ENCODE measurements at regions not wholly inside any gene's neighbourhood (a gene's known extent, or its start where the extent isn't known, plus 50 kb on each side); places are given as distances from the start of the nearest gene placed in this dataset.

DNA sequence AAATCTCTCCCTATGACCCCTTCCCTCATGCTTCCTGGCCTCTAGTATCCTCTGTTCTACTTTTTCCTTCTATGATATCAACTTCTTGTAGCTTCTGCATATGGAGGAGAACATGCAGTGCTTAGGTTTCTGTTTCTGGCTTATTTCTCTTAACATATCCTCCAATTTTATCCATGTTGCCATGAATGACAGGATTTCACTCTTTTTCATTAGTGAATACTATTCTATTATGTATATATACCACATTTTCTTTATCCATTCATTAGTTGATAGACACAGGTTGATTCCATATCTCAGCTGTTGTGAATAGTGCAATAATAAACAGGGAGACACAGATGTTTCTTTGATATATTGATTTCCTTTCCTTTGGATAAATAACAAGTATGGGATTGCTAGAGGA is 123.3 kb upstream of the SESN3 start:
- H3K4me3 ChIP-seq, result no peak overlapping the region
- no peak overlapping the region for H3K9ac ChIP-seq (ENCODE audit: insufficient read length)
- no peaks in the 10 kb centered on the region for H3K36me3 ChIP-seq (ENCODE audit: insufficient read depth, low read length)
- H3K9me3 ChIP-seq (ENCODE audit: low read depth, low read length), result no peaks in the 10 kb centered on the region
- H3K27ac ChIP-seq, result no peak overlapping the region
- TF ChIP-seq POLR2AphosphoS5 (IDR thresholded peaks at IDR 0.05; ENCODE audit: borderline replicate concordance, low read depth, low read length), result no peak
- no peak for TF ChIP-seq FOXP2 (optimal IDR thresholded peaks at IDR 0.05; ENCODE audit: control extremely low read depth, extremely low read length, insufficient read depth)
- TF ChIP-seq EZH2 (IDR thresholded peaks at IDR 0.05), result no peak
- DNase-seq (ENCODE audit: low read depth, low spot score), result no peak

DNA sequence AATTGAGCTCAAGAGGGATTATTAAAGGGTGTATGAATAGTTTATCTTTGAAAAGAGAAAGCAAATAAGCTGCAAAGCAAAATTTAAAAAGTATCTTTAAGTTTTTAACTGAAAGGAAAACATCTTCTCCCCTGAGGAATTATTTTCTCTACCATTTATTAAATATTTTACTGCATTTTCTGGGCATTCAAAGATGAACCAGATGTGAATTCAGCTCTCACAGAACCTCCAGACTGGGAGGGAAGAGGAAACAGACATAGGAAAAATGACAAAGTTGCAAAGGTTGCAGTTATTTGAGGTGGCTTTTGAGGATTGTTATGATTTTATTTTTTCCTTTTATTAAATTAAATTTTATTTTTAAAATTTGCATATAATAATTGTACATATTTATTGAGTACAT is 122.7 kb upstream of the SESN3 start:
- DNase-seq (ENCODE audit: low read depth, low spot score), result no peak
- no peaks in the 10 kb centered on the region for H3K9me3 ChIP-seq (ENCODE audit: low read depth, low read length)
- TF ChIP-seq EZH2 (IDR thresholded peaks at IDR 0.05) (no peak), POLR2AphosphoS5 (IDR thresholded peaks at IDR 0.05; ENCODE audit: borderline replicate concordance, low read depth, low read length) (no peak), FOXP2 (optimal IDR thresholded peaks at IDR 0.05; ENCODE audit: control extremely low read depth, extremely low read length, insufficient read depth) (no peak)
- no peak overlapping the region for H3K27ac ChIP-seq
- H3K4me3 ChIP-seq, result no peak overlapping the region
- H3K9ac ChIP-seq (ENCODE audit: insufficient read length), result no peak overlapping the region
- H3K36me3 ChIP-seq (ENCODE audit: insufficient read depth, low read length), result no peaks in the 10 kb centered on the region

DNA sequence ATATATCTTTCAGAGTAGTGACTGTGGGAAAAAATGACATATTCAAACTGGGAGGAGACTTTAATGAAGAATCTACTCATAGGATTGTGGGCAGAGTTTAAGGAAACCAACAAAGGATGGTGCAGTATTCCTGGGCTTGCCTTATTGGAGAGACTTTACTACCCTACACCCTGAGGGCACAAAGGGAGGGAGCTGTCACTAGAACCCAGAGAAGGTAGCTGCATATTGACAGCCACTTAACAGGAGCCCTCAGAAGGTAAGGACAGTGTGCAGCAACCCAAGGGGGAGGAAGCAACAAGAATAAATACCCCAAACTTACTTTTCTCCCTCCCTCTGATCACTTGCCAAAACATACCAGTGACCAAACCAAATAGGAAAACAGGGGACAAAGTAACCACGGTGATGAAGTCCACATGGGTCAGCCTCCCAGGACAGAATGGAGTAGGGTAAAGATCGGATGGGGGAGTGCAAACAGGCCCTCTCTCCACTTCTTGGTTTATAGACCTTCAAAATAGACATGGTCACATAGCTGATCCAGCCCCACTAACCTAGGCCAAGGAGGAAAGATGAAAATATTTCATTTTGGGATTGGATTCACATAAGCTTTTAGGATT is 121.8 kb upstream of the SESN3 start:
- no peak for DNase-seq (ENCODE audit: low read depth, low spot score)
- Histone ChIP-seq H3K4me3 (no peak overlapping the region), H3K27ac (no peak overlapping the region), H3K9me3 (ENCODE audit: low read depth, low read length) (no peaks in the 10 kb centered on the region), H3K36me3 (ENCODE audit: insufficient read depth, low read length) (no peaks in the 10 kb centered on the region), H3K9ac (ENCODE audit: insufficient read length) (no peak overlapping the region)
- TF ChIP-seq POLR2AphosphoS5 (IDR thresholded peaks at IDR 0.05; ENCODE audit: borderline replicate concordance, low read depth, low read length), result no peak

DNA sequence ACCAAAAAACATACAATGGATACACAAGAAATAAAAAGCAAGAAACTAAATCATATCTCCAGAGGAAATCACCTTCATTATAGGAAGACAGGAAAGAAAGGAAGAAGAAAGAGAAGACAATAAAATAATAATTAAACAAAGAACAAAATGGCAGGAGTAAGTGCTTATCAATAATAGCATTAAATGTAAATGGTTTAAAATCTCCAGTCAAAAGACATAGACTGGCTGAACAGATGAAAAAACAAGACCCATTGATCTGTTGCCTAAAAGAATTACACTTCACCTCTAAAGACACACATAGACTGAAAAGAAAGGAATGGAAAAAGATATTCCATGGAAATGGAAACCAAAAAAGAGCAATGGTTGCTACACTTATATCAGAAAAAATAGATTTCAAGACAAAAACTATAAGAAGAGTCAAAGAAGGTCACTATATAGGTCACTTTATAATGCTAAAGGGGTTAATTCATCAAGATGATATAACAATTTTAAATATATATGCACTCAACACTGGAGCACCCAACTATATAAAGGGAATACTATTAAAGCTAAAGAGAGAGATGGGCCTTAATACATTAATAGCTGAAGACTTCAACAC is 118.4 kb upstream of the SESN3 start:
- Histone ChIP-seq H3K9me3 (ENCODE audit: low read depth, low read length) (no peaks in the 10 kb centered on the region), H3K36me3 (ENCODE audit: insufficient read depth, low read length) (no peaks in the 10 kb centered on the region), H3K4me3 (no peak overlapping the region), H3K9ac (ENCODE audit: insufficient read length) (no peak overlapping the region), H3K27ac (no peak overlapping the region)
- TF ChIP-seq POLR2AphosphoS5 (IDR thresholded peaks at IDR 0.05; ENCODE audit: borderline replicate concordance, low read depth, low read length), result no peak
- TF ChIP-seq EZH2 (IDR thresholded peaks at IDR 0.05), result no peak
- no peak for TF ChIP-seq FOXP2 (optimal IDR thresholded peaks at IDR 0.05; ENCODE audit: control extremely low read depth, extremely low read length, insufficient read depth)
- no peak for DNase-seq (ENCODE audit: low read depth, low spot score)

DNA sequence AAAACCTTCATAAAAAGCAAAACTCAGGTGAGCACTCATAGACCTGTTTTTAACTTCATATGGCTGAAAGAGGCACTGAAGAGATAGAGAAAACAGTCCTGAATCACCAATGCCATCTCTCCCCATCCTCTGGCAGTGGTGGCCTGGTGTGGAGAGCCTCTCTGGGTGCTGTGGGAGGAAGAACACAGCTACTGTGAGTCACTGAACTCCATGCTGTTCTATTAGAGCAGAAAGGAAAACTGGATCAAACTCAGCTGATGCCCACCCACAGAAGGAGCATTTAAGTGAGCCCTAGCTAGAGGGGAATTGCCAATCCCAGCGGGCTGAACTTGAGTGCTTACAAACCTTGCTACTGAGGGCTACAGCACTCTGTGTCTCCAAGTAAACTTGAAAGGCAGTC is 115.3 kb upstream of the SESN3 start:
- no peak overlapping the region for H3K4me3 ChIP-seq
- H3K27ac ChIP-seq, result no peak overlapping the region
- H3K36me3 ChIP-seq (ENCODE audit: insufficient read depth, low read length), result no peaks in the 10 kb centered on the region

DNA sequence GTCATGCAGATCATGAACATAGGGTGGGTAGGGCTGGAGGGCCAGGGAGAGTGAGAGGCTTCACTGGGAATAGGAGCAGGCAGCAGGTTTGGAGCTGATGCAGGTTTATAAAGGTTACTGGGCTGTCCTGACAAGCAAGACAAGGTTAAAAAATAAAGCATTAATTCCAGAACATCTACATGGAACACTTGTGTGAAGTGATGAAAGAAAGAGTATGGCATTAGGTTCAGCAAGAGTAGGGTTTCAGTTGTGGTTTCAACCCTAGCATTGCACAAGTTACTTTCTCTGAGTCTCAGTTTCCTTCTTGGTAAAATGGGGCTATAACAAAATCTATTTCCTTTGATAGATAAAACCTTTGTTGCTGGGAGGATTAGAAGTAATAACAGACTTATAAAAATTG is 114.6 kb upstream of the SESN3 start:
- no peaks in the 10 kb centered on the region for H3K36me3 ChIP-seq (ENCODE audit: insufficient read depth, low read length)
- no peaks in the 10 kb centered on the region for H3K9me3 ChIP-seq (ENCODE audit: low read depth, low read length)
- DNase-seq (ENCODE audit: low read depth, low spot score), result no peak
- no peak overlapping the region for H3K9ac ChIP-seq (ENCODE audit: insufficient read length)
- H3K27ac ChIP-seq, result no peak overlapping the region
- TF ChIP-seq FOXP2 (optimal IDR thresholded peaks at IDR 0.05; ENCODE audit: control extremely low read depth, extremely low read length, insufficient read depth), result no peak
- no peak for TF ChIP-seq EZH2 (IDR thresholded peaks at IDR 0.05)
- TF ChIP-seq POLR2AphosphoS5 (IDR thresholded peaks at IDR 0.05; ENCODE audit: borderline replicate concordance, low read depth, low read length), result no peak
- no peak overlapping the region for H3K4me3 ChIP-seq

More for the DNA sequence above, 115.3 kb upstream of the SESN3 start:
- Histone ChIP-seq H3K9ac (ENCODE audit: insufficient read length) (no peak overlapping the region), H3K9me3 (ENCODE audit: low read depth, low read length) (no peaks in the 10 kb centered on the region)
- TF ChIP-seq FOXP2 (optimal IDR thresholded peaks at IDR 0.05; ENCODE audit: control extremely low read depth, extremely low read length, insufficient read depth), result no peak
- no peak for TF ChIP-seq POLR2AphosphoS5 (IDR thresholded peaks at IDR 0.05; ENCODE audit: borderline replicate concordance, low read depth, low read length)
- DNase-seq (ENCODE audit: low read depth, low spot score), result no peak

DNA sequence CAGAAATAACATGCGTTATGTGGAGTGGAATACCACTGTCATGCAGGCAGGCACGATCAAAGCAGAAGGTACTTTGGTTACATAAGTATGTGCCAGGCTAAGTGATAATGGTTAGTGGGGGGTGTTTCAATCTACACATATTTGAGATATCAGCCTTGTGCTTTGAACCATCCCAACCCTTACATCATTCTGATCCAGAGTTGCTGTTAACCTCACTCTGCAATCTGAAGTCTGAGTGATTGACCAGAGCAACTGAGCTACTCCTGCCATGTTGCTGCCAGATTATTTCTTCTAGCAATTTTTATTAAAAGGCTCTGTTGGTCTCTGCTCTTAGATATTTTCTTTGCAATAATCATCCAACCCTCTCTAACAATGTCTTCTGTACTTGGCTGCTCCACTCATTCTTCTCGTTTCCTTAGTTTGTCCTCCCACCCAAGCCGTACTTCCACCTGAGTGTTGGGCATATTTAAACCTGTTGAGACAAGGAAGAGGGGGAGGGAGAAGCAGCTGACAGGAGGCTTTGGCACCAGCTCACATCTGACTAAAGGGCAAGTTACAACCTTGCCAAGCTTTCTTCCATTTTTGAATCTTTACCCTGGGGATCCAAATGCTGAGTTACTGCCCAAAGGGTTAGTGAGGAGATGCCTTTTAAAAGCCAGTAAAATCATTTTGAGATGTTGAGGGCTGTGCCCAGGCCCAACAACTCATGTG is 114.1 kb upstream of the SESN3 start:
- Histone ChIP-seq H3K9ac (ENCODE audit: insufficient read length) (no peak overlapping the region), H3K36me3 (ENCODE audit: insufficient read depth, low read length) (no peaks in the 10 kb centered on the region), H3K9me3 (ENCODE audit: low read depth, low read length) (no peaks in the 10 kb centered on the region), H3K27ac (no peak overlapping the region), H3K4me3 (no peak overlapping the region)
- TF ChIP-seq EZH2 (IDR thresholded peaks at IDR 0.05), result no peak
- no peak for TF ChIP-seq POLR2AphosphoS5 (IDR thresholded peaks at IDR 0.05; ENCODE audit: borderline replicate concordance, low read depth, low read length)
- no peak for TF ChIP-seq FOXP2 (optimal IDR thresholded peaks at IDR 0.05; ENCODE audit: control extremely low read depth, extremely low read length, insufficient read depth)
- no peak for DNase-seq (ENCODE audit: low read depth, low spot score)

DNA sequence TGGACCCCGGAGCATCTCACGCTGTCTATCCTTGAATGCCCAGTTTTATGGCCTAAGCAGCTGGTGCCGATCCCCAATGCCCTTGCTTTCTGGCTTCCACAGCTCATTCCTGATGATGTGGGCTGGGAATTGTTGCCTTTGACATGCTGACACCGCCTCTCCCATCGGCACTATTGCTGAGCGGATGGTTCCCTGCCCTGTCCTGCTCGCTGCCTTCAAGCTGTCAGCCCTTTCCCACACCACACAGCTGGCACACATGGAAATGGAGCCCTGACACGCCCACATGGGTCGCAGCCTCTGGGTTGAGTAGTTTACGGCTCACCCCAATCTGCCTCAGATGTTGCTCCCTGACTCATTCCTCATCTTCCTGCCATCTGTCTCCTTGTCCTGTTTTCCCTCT is 110.2 kb upstream of the SESN3 start:
- Histone ChIP-seq H3K9me3 (ENCODE audit: low read depth, low read length) (no peaks in the 10 kb centered on the region), H3K36me3 (ENCODE audit: insufficient read depth, low read length) (no peaks in the 10 kb centered on the region), H3K27ac (no peak overlapping the region), H3K9ac (ENCODE audit: insufficient read length) (no peak overlapping the region), H3K4me3 (no peak overlapping the region)
- no peak for DNase-seq (ENCODE audit: low read depth, low spot score)
- TF ChIP-seq EZH2 (IDR thresholded peaks at IDR 0.05) (no peak), POLR2AphosphoS5 (IDR thresholded peaks at IDR 0.05; ENCODE audit: borderline replicate concordance, low read depth, low read length) (no peak), FOXP2 (optimal IDR thresholded peaks at IDR 0.05; ENCODE audit: control extremely low read depth, extremely low read length, insufficient read depth) (no peak)

All from SK-N-MC (cell line).